ENCODE measurements at regions not wholly inside any gene's neighbourhood (a gene's known extent, or its start where the extent isn't known, plus 50 kb on each side); places are given as distances from the start of the nearest gene placed in this dataset.
"Not testable (repeated sequence)": the region's sequence is repeated elsewhere in the genome, so short reads cannot be mapped to it uniquely, and the experiment has no call there.

DNA sequence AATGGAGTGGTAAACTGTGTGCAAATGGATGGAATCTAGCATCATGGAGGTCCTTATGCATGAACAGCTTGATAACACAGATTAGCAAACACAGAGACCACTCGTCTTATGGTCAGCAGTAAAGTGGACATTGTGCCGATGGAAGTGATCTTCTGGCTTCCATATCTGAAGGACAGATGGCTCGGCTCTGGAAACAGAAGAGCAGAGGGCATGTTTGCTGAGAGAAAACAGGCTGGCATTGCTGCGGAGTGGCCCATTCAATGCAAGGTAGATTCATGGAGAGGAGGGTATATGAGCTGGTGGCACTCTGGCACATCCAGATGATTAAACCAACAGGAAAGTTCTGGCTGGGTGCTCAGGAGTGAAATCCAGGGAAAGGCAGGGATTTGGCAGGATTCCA, 513.2 kb downstream of the DIRAS2 start:
- no peak for DNase-seq

DNA sequence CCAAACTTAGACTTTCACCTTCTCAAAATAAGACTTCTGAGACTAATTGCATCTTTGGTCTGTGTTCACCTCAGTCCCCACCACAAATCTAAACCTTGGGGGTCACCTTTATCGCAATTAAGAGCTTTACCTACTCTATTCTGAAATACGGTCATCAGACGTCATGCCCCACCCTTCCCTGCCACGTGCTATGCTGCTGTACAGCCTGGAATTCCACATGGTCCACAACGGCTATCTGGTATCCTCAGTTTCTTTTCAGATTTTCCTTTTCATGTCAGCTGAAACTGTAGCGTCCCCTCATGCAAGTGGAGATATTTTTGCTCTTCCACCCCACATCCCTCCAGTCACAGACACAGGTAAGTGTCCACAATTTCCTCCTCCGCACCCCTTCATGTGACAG, 511.1 kb downstream of the DIRAS2 start:
- no peak for DNase-seq

DNA sequence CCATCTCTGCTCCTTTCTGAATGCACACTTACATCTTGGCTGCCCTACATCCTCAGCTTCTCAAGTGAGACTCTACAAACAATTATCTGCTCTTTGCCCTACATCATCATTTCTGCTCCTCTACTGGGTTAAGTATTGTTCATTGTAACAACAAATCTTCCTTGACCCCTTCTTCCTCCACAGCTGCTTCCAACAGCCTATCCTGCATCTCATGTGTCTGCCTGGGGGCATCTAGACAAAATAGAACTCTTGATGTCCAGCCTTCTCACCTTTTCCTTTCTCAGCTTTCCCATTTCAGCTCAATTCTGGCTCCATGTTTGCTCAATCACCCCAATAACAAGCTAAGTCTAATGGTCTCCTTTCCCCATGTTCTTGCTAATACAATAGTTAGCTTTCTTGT, 509.8 kb downstream of the DIRAS2 start:
- DNase-seq = no peak

DNA sequence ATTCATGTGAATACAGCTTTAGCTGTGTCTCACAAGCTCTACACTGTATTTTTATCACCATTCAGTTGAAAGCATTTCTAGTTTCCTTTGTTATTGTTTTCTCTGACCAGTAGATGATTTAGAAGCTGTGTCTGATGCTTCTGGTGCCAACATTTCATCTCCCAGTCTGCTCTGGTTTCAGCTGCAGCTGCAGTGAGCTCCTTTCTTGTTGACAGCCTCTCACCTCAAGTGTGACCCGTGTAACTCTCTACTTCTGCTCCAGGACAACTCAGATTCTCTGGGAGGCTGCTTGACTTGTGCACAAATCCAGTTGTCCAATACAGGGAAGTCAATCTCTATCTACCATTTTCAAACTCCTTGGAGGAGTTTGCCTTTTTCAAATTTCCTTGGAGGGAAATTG, 504.8 kb downstream of the DIRAS2 start:
- DNase-seq = no peak

DNA sequence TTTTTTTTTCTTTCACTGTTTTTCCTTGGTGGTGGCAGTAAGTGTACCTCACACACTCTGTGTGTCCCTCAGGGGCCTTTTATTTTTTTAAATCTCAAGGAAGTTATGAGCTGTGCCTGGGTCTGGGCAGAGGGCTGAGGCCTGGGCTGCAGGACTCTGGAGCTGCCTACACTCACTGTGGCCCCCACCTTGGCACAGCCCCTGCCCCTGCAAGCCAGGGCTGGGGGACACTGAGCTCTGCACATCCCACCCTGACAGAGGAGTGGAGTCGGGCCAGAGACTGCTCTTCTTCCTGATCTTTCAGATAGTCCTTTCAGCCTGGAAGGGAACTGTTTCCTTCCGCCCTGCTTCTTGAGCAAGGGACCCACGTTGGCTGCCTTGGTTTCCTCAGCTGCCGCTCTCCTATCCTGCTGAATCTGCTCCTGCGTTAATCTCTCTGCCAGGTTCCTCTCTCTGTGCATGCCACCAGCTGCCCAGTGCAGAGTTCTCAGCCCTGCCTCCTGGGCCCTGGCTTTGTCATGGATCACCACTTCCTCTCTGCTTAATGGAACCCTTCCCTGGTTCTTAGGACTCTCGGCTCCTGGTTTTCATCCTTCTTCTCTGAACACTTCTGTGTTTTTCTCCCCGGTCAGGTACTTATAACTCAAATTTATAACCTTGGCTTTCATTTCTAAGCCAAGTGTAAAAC, 502.3 kb downstream of the DIRAS2 start:
- DNase-seq = no peak

DNA sequence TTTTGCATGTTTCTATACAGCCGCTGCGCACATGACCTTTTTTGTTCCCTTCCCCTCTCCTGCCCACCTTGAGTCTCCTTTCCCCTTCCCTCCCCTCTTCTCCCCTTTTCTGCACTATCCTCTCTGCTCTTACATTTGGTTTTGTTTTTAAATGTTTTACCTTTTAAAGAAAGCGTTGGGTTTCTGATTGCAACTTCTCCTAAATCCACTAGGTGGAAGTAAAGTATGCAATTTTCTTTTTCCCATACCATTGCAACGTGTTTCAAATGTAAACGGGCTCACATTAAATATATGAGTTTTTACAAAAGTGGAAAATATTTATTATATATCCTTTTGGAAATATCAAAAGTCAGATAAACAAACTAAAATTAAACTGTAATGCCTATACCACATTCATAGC, 500.9 kb downstream of the DIRAS2 start:
- no peak for DNase-seq

DNA sequence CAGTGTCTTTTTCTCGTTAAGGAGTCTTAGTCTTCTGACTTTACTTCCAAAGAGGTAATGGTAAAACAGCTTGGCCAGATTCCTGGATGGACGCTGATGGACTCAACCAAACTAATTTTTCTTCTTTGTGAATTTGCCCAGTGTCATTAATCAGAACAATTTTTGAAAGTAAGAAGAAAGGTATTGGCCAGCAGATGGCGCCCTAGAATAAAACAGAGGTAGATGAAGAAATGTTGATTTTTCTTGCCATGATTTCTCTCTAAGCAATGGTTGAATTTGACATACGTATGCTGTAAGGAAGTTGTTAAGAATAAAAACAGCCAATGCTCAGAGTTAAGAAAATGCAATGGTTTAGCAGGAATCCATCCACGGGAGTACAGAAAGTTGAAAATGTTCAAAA, 500.0 kb downstream of the DIRAS2 start:
- peak; percentile 71 for DNase-seq

DNA sequence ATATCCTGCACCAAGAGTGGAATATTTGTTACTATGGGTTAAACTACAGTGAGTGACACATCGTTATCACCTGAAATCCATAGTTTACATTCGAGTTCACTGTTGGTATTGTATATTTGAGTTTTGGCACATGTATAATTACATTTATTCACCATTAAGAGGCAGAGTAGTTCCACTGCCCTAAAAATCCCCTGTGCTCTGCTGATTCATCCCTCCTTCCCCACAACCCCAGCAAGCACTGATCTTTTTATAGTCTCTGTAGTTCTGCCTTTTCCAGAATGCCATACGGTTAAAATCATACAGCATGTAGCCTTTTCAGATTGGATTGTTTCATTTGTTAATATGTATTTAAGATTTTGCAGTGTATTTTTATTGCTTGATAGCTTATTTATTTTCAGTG, 495.2 kb downstream of the DIRAS2 start:
- DNase-seq = no peak

DNA sequence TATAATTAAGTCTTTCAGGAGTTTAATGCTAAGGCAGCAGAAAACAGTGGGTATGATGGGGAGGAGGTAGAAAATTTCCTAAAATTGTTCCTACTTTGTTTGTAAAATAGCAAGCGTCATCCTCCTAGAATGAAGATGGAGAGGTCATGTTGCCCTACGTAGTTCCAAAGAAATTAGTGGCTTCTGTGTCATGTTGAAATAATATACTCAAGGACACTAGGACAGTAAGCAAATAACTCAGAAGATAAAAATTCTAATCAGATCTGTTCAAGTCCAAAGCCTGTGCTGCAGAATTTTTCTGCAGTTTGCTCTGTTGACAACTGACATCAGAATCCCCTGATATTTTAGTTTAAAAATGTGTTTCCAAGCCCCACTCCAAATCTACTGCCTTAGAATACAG, 486.3 kb downstream of the DIRAS2 start:
- DNase-seq = no peak

DNA sequence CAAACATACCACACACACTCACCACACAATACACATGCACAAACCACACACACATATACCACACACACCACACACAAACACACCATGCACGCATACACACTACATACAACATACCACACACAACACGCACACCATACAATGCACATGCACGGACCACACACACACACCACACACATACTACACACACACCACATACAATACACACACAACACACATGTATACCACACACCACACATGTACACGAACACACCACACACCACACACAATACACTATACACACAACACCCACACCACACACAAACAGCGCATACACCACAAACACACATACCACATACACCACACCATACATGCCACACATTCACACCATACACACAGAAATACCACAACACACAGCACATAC, 480.3 kb downstream of the DIRAS2 start:
- no peak for DNase-seq

DNA sequence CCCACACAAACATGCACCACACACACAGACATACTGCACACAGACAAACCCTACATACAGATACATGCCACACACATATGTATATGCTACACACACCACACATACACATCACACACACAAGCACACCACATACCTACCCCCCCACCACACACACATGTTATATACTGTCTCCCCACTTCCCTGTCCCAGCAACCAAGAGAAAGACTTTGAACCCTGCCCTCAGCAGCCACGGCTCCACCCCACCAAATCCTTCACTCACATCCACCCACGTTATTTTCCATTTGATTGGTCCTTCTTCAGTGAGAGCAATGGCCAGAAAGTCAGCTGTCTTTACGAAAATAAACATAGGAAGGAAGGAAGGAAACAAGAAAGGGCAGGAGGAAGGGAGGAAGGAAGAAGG, 479.8 kb downstream of the DIRAS2 start:
- DNase-seq = no peak

DNA sequence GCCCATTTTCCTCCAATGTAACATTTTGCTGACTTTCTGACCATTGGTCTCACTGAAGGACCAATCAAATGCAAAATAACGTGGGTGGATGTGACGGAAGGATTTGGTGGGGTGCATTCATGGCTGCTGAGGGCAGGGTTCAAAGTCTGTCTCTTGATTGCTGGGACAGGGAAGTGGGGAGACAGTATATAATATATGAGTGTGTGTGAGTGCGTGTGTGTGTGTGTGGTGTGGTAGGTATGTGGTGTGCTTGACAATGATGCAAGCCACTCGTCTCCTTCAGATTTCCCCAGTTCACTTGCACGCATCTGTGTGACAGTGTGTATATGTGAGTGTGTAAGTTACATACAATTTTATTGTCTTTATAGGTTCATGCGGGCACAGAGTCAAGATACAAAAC, 477.3 kb downstream of the DIRAS2 start:
- no peak for DNase-seq

DNA sequence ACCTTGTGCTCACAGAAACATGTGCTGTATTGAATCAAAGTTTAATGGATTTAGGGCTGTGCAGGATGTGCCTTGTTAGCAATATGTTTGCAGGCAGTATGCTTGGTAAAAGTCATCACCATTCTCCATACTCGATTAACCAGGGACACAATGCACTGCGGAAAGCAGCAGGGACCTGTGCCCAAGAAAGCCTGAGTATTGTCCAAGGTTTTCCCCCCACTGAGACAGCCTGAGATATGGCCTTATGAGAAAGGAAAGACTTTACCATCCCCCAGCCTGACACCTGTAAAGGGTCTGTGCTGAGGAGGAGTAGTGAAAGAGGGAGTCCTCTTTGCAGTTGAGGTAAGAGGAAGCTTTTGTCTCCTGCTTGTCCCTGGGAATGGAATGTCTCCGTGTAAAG, 476.2 kb downstream of the DIRAS2 start:
- not testable (repeated sequence) for DNase-seq

DNA sequence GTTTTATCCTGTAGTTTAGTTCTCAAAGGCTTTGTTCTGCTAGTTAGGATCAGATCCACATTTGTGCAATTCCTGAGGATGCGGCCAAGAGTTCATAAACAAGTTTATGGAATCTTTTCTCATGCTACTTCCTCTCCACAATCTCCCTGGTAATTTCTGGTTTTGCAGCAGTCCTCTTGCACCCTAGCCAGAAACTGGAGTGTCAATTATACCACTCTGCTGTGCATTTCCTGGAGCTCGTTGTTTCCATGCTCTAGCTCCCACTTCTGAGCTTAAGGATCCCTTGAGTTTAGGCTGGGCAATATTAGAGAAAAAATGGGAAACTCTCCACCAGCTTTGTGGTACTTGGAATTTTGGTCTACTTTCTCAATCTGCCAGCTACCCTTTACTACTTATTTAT, 474.7 kb downstream of the DIRAS2 start:
- DNase-seq = no peak

DNA sequence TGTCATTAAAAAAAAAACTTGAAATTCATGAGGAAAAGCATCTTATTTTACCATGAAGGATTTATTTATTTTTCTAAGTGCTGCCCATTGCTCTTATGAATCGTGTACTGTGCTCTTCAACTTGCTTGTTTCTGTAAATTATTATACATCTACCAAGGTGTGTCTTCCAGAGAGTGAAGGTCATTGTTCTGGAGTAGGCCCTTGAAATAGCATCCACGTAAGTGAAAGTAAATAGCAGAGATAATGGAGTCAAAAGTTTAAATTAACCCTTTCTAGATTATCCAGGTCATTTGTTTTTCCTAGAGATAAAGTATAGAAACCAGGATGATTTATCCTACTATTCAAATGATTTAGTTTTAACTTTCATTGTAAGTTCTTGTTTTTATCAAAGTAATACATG, 473.1 kb downstream of the DIRAS2 start:
- DNase-seq = no peak

DNA sequence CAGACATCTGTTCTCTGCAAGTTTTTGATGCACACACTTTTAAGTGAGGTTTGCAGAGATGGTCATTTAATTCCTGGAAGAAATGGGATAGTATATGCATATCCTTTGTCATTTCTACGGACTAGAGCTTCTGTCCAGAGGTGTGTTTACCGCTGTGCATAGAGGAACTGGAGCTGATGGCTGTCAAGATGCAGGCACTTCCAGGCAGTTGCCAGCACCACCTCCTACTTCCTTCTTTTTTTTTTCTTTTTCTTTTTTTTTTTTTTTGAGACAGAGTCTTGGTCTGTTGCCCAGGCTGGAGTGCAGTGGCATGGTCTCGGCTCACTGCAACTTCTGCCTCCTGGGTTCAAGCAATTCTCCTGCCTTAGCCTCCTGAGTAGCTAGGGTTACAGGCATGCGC, 468.7 kb downstream of the DIRAS2 start:
- DNase-seq = not testable (repeated sequence)

DNA sequence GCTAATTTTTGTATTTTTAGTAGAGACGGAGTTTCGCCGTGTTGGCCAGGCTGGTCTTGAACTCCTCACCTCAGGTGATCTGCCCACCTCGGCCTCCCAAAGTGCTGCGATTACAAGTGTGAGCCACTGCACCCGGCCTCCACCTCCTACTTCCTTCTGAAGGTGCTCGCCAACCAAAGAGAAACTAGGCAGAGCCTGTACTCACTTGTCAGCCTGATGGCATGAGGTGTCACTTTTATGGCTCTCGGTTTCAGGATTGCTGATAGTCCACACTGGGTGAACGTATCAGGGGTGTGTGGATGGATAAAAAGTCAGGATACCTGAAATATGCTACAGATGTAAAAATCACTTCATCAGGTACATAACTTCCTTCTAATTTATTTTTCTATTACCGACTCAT, 468.3 kb downstream of the DIRAS2 start:
- DNase-seq = not testable (repeated sequence)

DNA sequence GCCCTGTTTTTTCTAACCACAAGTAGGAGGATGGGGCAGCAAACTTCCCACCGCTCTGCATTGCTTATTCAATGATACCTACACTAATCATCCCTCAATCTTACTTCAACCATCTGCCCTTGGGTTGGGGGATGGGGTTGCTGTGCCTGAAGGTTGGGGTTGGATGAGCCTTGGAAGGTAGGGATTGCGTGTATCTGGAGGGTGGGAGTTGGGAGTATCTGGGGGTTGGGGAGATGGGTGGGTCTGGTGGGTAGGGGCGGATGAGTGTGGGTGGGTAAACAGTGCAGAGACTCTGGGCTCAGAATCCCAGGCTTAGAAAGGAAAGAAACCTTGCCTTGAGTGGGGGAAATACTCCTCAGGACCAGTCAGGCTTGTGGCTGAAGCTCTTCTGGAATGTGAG, 467.4 kb downstream of the DIRAS2 start:
- no peak for DNase-seq

DNA sequence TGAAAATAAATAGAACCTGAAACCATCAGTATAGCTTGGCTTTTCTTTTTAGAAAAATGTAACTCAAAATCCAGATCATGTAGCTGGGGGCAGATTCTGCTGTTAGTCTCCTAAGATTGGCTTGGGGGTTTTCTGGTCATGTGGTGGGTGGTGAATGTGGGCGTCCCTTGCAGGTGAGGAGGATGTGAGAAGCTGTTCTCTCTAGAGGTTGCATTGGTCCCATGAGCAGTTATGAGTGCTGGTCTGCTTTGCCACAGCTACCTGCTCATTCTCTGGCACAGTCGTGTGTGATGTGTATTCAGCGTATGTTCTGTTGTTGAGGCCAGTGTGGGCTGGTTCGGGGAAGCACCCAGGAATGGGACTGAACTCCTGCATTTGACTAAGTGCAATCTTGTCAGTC, 466.8 kb downstream of the DIRAS2 start:
- no peak for DNase-seq

DNA sequence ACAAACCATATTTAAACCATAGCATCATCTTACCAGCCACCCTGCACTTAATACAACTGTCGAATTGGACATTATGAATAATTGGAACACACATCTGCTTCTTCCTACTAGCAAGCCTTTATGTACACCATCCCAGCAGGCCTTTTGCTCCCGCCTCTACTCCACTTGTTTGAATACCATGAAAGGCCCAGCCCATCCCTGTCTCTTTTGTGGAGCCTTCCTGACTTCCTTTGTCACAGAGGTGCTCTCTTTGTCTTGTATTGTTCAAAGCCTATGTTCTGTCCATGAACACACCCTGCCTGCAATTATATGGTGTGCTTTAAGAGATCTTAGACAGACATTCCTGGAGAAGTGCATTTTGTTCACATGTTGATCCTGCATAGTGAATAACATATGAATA, 465.7 kb downstream of the DIRAS2 start:
- DNase-seq = no peak

DNA sequence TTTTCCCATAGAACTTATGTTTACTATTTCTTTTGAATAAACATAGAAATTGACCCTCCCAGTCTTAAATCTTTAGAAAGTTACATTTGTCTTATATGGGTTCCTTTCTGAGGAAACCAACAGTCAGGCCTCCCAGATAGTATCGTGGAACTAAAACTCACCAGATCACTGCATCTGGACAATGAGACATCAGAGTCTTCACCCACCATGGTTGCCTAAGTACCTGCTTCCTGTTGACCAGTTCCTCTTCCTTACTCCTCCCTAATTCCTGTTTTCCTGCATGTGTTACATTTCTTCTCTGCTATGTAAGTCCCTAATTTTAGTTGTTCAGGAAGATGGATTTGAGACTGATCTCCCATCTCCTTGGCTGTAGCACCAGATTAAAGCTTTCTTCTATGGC, 462.2 kb downstream of the DIRAS2 start:
- no peak for DNase-seq

DNA sequence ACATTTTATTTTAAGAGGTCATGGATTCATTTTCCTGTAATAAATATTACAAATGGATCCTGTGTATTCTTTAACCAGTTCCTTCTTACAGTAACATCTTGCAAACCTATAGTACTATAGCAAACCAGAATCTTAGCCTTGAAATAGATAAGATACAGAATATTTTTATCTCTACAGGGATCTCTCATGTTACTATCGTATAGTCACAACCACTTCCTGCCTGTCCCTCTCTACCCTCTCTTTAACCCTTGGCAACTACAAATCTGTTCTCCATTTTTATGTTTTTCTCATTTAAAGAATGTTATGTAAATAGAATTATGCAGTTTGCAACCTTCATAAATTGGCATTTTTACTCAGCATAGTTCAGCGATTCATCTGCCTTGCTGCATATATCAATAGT, 454.0 kb downstream of the DIRAS2 start:
- no peak for DNase-seq

DNA sequence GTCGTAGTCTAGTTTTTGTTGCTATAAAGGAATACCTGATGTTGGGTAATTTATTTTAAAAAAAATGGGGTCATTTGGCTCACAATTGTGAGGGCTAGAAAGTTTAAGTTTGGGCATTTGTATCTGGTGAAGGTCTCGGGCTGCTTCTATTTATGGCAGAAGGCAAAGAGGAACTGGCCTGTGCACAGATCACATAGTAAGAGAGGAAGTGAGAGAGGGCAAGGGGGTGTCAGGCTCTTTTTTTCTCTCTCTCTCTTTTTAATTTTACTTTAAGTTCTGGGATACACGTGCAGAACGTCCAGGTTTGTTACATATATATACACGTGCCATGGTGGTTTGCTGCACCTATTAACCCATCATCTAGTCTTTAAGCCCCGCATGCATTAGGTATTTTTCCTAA, 453.3 kb downstream of the DIRAS2 start:
- no peak for DNase-seq

DNA sequence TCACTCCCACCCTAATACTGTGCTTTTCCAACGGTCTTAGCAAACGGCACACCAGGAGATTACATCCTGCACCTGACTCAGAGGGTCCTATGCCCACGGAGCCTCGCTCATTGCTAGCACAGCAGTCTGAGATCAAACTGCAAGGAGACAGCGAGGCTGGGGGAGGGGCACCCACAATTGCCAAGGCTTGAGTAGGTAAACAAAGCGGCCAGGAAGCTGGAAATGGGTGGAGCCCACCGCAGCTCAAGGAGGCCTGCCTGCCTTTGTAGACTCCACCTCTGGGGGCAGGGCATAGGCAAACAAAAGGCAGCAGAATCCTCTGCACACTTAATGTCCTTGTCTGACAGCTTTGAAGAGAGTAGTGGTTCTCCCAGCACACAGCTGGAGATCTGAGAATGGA, 450.2 kb downstream of the DIRAS2 start:
- DNase-seq = not testable (repeated sequence)

DNA sequence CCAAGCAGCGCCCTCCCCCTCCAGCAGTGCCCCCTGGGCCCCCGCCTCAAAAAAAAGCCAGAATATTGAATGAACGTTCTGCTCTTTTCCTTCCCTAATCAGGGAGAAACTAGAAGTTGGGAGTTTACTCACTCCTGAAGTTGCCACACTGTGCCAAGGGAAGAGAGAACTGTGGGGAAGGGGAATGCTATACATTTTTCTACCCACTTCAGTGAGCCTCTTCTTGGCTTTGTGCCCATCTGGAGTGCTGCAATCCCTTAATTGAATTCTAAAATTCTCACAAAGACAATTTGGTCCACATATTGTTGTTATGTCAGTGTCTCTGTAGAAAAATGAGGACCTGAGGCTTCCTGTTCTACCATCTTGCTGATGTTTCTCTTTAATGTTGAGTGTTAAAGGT, 443.7 kb downstream of the DIRAS2 start:
- no peak for DNase-seq

DNA sequence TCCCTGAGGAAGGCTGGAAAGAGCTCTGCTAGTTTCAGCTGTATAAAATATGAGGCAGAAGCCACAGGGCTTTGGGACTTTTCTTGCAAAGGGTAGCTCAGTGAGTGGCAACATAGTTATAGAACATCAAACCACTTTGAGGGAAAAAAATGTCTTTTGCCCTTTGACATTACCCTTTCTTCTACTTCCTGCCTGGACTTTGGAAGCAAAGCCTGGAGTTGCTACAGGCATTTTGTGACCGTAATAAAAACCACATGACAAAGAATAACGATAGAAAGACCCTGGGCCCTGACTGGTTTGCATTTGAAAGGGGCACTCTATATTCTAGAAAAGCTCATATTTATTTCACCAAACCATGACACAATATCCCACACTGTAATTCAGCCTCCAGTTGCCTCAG, 440.9 kb downstream of the DIRAS2 start:
- no peak for DNase-seq

All from activated CD8-positive, alpha-beta memory T cell treated with anti-CD3 and anti-CD28 coated beads for 24 hours (primary cell).